ENCODE measurements at regions not wholly inside any gene's neighbourhood (a gene's known extent, or its start where the extent isn't known, plus 50 kb on each side); places are given as distances from the start of the nearest gene placed in this dataset.

GRCh38 chr14:22158560-22158959 lies 430.5 kb downstream of the DAD1 start:
- TF ChIP-seq POLR2AphosphoS5 (IDR thresholded peaks at IDR 0.05; ENCODE audit: low read depth, low read length), result no peak
- TF ChIP-seq CTCF (IDR thresholded peaks at IDR 0.05 in 2 of 3, conservative IDR thresholded peaks at IDR 0.05 in 1 of 3; ENCODE audit: borderline replicate concordance in 1 of 3, insufficient read depth in 1 of 3, low read depth in 2 of 3, low read length in 2 of 3), result no peak
- no peak for TF ChIP-seq REST (IDR thresholded peaks at IDR 0.05; ENCODE audit: low read depth)
- TF ChIP-seq RAD21 (IDR thresholded peaks at IDR 0.05; ENCODE audit: low read depth), result no peak
- no peak for TF ChIP-seq ATF3 (IDR thresholded peaks at IDR 0.05)
- no peak for TF ChIP-seq FOSL1 (IDR thresholded peaks at IDR 0.05; ENCODE audit: low read depth)
- TF ChIP-seq SRF (IDR thresholded peaks at IDR 0.05; ENCODE audit: low read depth), result no peak
- no peak for TF ChIP-seq EZH2 (IDR thresholded peaks at IDR 0.05)
- TF ChIP-seq JUND (IDR thresholded peaks at IDR 0.05), result no peak
- no peak for TF ChIP-seq POLR2A (IDR thresholded peaks at IDR 0.05; ENCODE audit: borderline replicate concordance, extremely low read depth, insufficient read depth, insufficient read length)
- TF ChIP-seq SP1 (IDR thresholded peaks at IDR 0.05; ENCODE audit: low read depth), result no peak
- no peak for TF ChIP-seq ZBTB33 (IDR thresholded peaks at IDR 0.05; ENCODE audit: extremely low read depth, insufficient replicate concordance, low read length)
- no peak for TF ChIP-seq YY1 (IDR thresholded peaks at IDR 0.05; ENCODE audit: extremely low read depth, insufficient replicate concordance, low read depth, low read length)
